GM23338 (cell line): ENCODE measurements at regions not wholly inside any gene's neighbourhood (a gene's known extent, or its start where the extent isn't known, plus 50 kb on each side); places are given as distances from the start of the nearest gene placed in this dataset.

Experiments used
- ATAC-seq: fragments of 200-7000 bp; cut with Tn5 transposase; 3 replicates; pipeline ENCODE4 v1.9.1; 2020
- DNase-seq: peaks from one replicate; pipeline ENCODE4 v3.0.0-alpha.2; 2015; ENCODE audit warnings: low spot score
- H2AFZ ChIP-seq: fragments of 200-600 bp; sonication (generic); 2 replicates; pipeline ENCODE4 v1.8.0; 2016; ENCODE audit warnings: antibody characterized with exemption, mild to moderate bottlenecking, moderate library complexity
- H3F3A ChIP-seq: fragments of 200-600 bp; sonication (generic); replicated peaks from 2 replicates; pipeline ENCODE4 v1.8.0; 2017; ENCODE audit warnings: antibody characterized with exemption, mixed run types, low read depth
- H3K27ac ChIP-seq: fragments of 200-600 bp; sonication (generic); 2 replicates; pipeline ENCODE4 v1.6.1; 2016; ENCODE audit warnings: low read depth
- H3K27me3 ChIP-seq: fragments of 200-600 bp; sonication (generic); 2 replicates; pipeline ENCODE4 v1.8.0; 2016; ENCODE audit warnings: mild to moderate bottlenecking, mixed run types, moderate library complexity; ENCODE audit not compliant: insufficient read depth
- H3K36me3 ChIP-seq: fragments of 200-600 bp; sonication (generic); 2 replicates; pipeline ENCODE4 v1.8.0; 2016; ENCODE audit warnings: mild to moderate bottlenecking; ENCODE audit not compliant: insufficient read depth
- H3K4me1 ChIP-seq: fragments of 200-600 bp; sonication (generic); 2 replicates; pipeline ENCODE4 v1.8.0; 2016; ENCODE audit warnings: mild to moderate bottlenecking, moderate library complexity; ENCODE audit not compliant: insufficient read depth
- H3K4me2 ChIP-seq: fragments of 200-600 bp; sonication (generic); 2 replicates; pipeline ENCODE4 v1.7.1; 2017; ENCODE audit warnings: mixed run types
- H3K4me3 ChIP-seq: fragments of 200-600 bp; sonication (generic); 2 replicates; pipeline ENCODE4 v1.6.1; 2016; ENCODE audit warnings: mixed run types
- H3K79me2 ChIP-seq: fragments of 200-600 bp; sonication (generic); replicated peaks from 2 replicates; pipeline ENCODE4 v1.8.0; 2017; ENCODE audit warnings: mild to moderate bottlenecking; ENCODE audit not compliant: insufficient read depth
- H3K9me2 ChIP-seq: fragments of 200-600 bp; sonication (generic); 2 replicates; pipeline ENCODE4 v1.8.0; 2017; ENCODE audit not compliant: insufficient read depth
- H4K20me1 ChIP-seq: fragments of 200-600 bp; sonication (generic); replicated peaks from 2 replicates; pipeline ENCODE4 v1.8.0; 2017; ENCODE audit warnings: mild to moderate bottlenecking; ENCODE audit not compliant: insufficient read depth
- H3K27ac Mint-ChIP-seq: 2 replicates; pipeline ENCODE4 v1.8.0; 2020; ENCODE audit warnings: inconsistent platforms, mild to moderate bottlenecking, moderate library complexity, mixed read lengths
- H3K27me3 Mint-ChIP-seq: 3 replicates; pipeline ENCODE4 v1.8.0; 2022; ENCODE audit warnings: low read depth, mild to moderate bottlenecking, moderate library complexity, mixed read lengths, inconsistent platforms; ENCODE audit not compliant: insufficient read depth, poor library complexity
- H3K36me3 Mint-ChIP-seq: 3 replicates; pipeline ENCODE4 v1.8.0; 2021; ENCODE audit warnings: low read depth, mild to moderate bottlenecking, inconsistent platforms, moderate library complexity, mixed read lengths
- H3K4me1 Mint-ChIP-seq: 3 replicates; pipeline ENCODE4 v1.8.0; 2020; ENCODE audit warnings: mild to moderate bottlenecking, inconsistent platforms, mixed read lengths
- H3K4me3 Mint-ChIP-seq: 3 replicates; pipeline ENCODE4 v1.8.0; 2021; ENCODE audit warnings: moderate library complexity, mild to moderate bottlenecking, inconsistent platforms, mixed read lengths
- H3K9me3 Mint-ChIP-seq: 3 replicates; pipeline ENCODE4 v1.8.0; 2020; ENCODE audit warnings: moderate library complexity, mild to moderate bottlenecking, inconsistent platforms, mixed read lengths
- CREB1 ChIP-seq: fragments of 250-450 bp; sonication (Bioruptor Pico); IDR thresholded peaks from 2 replicates; pipeline ENCODE4 v1.5.0; 2020; ENCODE audit warnings: low read depth, mild to moderate bottlenecking, moderate library complexity
- EZH2 ChIP-seq: fragments of 200-600 bp; sonication (generic); IDR thresholded peaks from one replicate; pipeline ENCODE4 v1.8.0; 2017; ENCODE audit warnings: antibody characterized with exemption, mild to moderate bottlenecking, low read depth; ENCODE audit not compliant: unreplicated experiment
- EZH2phosphoT487 ChIP-seq: fragments of 200-600 bp; sonication (generic); IDR thresholded peaks from one replicate; pipeline ENCODE4 v1.8.1; 2018; ENCODE audit warnings: antibody characterized with exemption; ENCODE audit not compliant: unreplicated experiment
- JUNB ChIP-seq: IDR thresholded peaks from one replicate; pipeline ENCODE4 v1.6.1; 2016; ENCODE audit warnings: antibody characterized with exemption; ENCODE audit not compliant: unreplicated experiment
- POLR2AphosphoS5 ChIP-seq: IDR thresholded peaks from 2 replicates; pipeline ENCODE4 v1.6.1; 2016; ENCODE audit warnings: antibody characterized with exemption, low read depth
- STAT1 ChIP-seq: IDR thresholded peaks from one replicate; pipeline ENCODE4 v1.6.1; 2016; ENCODE audit warnings: antibody characterized with exemption; ENCODE audit not compliant: unreplicated experiment
- ZNF462 ChIP-seq: fragments of 250-450 bp; sonication (Bioruptor Pico); IDR thresholded peaks from 2 replicates; pipeline ENCODE4 v1.5.0; 2020; ENCODE audit warnings: mild to moderate bottlenecking, moderate library complexity
- TF ChIP-seq, protein P1 (sequence below): IDR thresholded peaks from one replicate; pipeline ENCODE4 v1.6.1; 2018; ENCODE audit warnings: antibody characterized with exemption; ENCODE audit not compliant: unreplicated experiment

- TF ChIP-seq ZNF462 (CRISPR knock-in tag), result no peak
- no peak for TF ChIP-seq POLR2AphosphoS5
- no peak for TF ChIP-seq JUNB
Observed at GRCh38 chr2:66962716-66963115, 434.4 kb upstream of the ETAA1 start (continued).

DNA sequence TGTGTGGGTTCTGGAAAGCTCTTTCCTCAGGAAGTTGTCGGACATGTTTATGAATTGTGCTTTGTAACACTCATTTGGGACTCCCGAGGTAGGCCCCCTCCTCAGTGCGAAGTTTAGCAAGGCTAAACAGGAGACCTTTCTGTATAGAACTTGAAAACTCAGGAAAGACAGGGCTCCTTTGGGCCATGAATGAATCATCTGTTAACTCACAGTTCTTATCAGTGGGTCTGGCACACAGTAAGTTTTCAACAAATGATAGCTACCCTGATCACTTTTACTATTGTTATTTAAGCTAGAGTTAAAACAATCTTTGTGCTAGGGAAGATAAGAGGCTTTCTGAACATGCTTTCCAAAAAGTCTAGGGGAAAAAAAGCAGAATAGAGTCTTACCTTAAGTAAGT, 430.5 kb upstream of the ETAA1 start:
- Histone ChIP-seq H3K9me2 (0 out of 2 replicates have a peak, but pooled peaks cover 2% of the 10 kb centered on the region), H3F3A (no peaks in the 10 kb centered on the region), H3K36me3 (no peaks in the 10 kb centered on the region), H3K4me1 (no peaks in the 10 kb centered on the region), H3K4me3 (no peak overlapping the region), H3K79me2 (no peaks in the 10 kb centered on the region), H3K27me3 (no peaks in the 10 kb centered on the region), H3K27ac (no peak overlapping the region), H4K20me1 (no peaks in the 10 kb centered on the region), H2AFZ (no peak overlapping the region), H3K4me2 (no peak overlapping the region)
- H3K27ac Mint-ChIP-seq, result no peak overlapping the region
- H3K4me3 Mint-ChIP-seq, result no peak overlapping the region
- H3K27me3 Mint-ChIP-seq, result no peaks in the 10 kb centered on the region
- no peak for ATAC-seq
- no peaks in the 10 kb centered on the region for H3K36me3 Mint-ChIP-seq
- no peaks in the 10 kb centered on the region for H3K9me3 Mint-ChIP-seq
- DNase-seq, result no peak
- H3K4me1 Mint-ChIP-seq, result peaks cover 9% of the 10 kb centered on the region
- TF ChIP-seq EZH2 (no peak), POLR2AphosphoS5 (no peak), STAT1 (no peak), CREB1 (CRISPR knock-in tag) (no peak), EZH2phosphoT487 (no peak)
- TF ChIP-seq, protein P1, sequence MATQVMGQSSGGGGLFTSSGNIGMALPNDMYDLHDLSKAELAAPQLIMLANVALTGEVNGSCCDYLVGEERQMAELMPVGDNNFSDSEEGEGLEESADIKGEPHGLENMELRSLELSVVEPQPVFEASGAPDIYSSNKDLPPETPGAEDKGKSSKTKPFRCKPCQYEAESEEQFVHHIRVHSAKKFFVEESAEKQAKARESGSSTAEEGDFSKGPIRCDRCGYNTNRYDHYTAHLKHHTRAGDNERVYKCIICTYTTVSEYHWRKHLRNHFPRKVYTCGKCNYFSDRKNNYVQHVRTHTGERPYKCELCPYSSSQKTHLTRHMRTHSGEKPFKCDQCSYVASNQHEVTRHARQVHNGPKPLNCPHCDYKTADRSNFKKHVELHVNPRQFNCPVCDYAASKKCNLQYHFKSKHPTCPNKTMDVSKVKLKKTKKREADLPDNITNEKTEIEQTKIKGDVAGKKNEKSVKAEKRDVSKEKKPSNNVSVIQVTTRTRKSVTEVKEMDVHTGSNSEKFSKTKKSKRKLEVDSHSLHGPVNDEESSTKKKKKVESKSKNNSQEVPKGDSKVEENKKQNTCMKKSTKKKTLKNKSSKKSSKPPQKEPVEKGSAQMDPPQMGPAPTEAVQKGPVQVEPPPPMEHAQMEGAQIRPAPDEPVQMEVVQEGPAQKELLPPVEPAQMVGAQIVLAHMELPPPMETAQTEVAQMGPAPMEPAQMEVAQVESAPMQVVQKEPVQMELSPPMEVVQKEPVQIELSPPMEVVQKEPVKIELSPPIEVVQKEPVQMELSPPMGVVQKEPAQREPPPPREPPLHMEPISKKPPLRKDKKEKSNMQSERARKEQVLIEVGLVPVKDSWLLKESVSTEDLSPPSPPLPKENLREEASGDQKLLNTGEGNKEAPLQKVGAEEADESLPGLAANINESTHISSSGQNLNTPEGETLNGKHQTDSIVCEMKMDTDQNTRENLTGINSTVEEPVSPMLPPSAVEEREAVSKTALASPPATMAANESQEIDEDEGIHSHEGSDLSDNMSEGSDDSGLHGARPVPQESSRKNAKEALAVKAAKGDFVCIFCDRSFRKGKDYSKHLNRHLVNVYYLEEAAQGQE, result no peak
